HepG2 (cell line): ENCODE measurements at regions not wholly inside any gene's neighbourhood (a gene's known extent, or its start where the extent isn't known, plus 50 kb on each side); places are given as distances from the start of the nearest gene placed in this dataset.

ENCODE experiments used
- CEBPB ChIP-seq: IDR thresholded peaks from 2 replicates; pipeline ENCODE4 v1.6.1; 2011; ENCODE audit warnings: low read depth, low read length, improper control_type of control experiment, borderline replicate concordance
- CTCF ChIP-seq: sonication (generic); formaldehyde crosslinking; IDR thresholded peaks from 2 replicates; pipeline ENCODE4 v1.5.0; 2020; ENCODE audit warnings: mild to moderate bottlenecking, missing genetic modification reagents, moderate library complexity
- ELF1 ChIP-seq: sonication (generic); formaldehyde crosslinking; IDR thresholded peaks from 2 replicates; pipeline ENCODE4 v1.4.0; 2020; ENCODE audit warnings: missing genetic modification reagents
- HNF4A ChIP-seq: sonication (generic); formaldehyde crosslinking; IDR thresholded peaks from 2 replicates; pipeline ENCODE4 v1.4.0; 2020; ENCODE audit warnings: missing genetic modification reagents
- KDM3A ChIP-seq: IDR thresholded peaks from 2 replicates; pipeline ENCODE4 v1.6.1; 2018; ENCODE audit warnings: low read depth, missing compliant biosample characterization
- POLR2AphosphoS5 ChIP-seq: IDR thresholded peaks from 2 replicates; pipeline ENCODE4 v1.6.1; 2012; ENCODE audit warnings: low read depth, low read length
- RXRA ChIP-seq: sonication (generic); formaldehyde crosslinking; IDR thresholded peaks from 2 replicates; pipeline ENCODE4 v1.5.1; 2020; ENCODE audit warnings: missing genetic modification reagents
- SMAD3 ChIP-seq: sonication (generic); formaldehyde crosslinking; IDR thresholded peaks from 2 replicates; pipeline ENCODE4 v1.4.0; 2020; ENCODE audit warnings: missing genetic modification reagents
- SMC3 ChIP-seq: IDR thresholded peaks from 2 replicates; pipeline ENCODE4 v1.6.1; 2011; ENCODE audit warnings: low read length, improper control_type of control experiment
- TGIF2 ChIP-seq: IDR thresholded peaks from 2 replicates; pipeline ENCODE4 v1.6.1; 2016; ENCODE audit warnings: control low read depth, missing compliant biosample characterization
- TOPORS ChIP-seq: sonication (generic); formaldehyde crosslinking; IDR thresholded peaks from 2 replicates; pipeline ENCODE4 v1.8.0; 2023; ENCODE audit warnings: mild to moderate bottlenecking, missing genetic modification reagents
- ZBTB7B ChIP-seq: sonication (generic); formaldehyde crosslinking; IDR thresholded peaks from 2 replicates; pipeline ENCODE4 v1.4.0; 2020; ENCODE audit warnings: missing genetic modification reagents
- ZNF646 ChIP-seq: sonication (generic); formaldehyde crosslinking; IDR thresholded peaks from 2 replicates; pipeline ENCODE4 v1.9.0; 2021; ENCODE audit warnings: mild to moderate bottlenecking, missing genetic modification reagents
- TF ChIP-seq, protein P1 (sequence below): sonication (generic); formaldehyde crosslinking; IDR thresholded peaks from 2 replicates; pipeline ENCODE4 v1.5.1; 2020; ENCODE audit warnings: mild to moderate bottlenecking, missing genetic modification reagents, moderate library complexity

GRCh38 chr7:82598958-82599357 lies 155.4 kb upstream of the CACNA2D1 start:
- no peak for TF ChIP-seq SMC3
- TF ChIP-seq CTCF (CRISPR knock-in tag), result no peak
- no peak for TF ChIP-seq TOPORS
- no peak for TF ChIP-seq TGIF2
- no peak for TF ChIP-seq ELF1 (CRISPR knock-in tag)
- no peak for TF ChIP-seq CEBPB
- TF ChIP-seq ZNF646 (CRISPR knock-in tag), result no peak
- TF ChIP-seq POLR2AphosphoS5, result no peak
- no peak for TF ChIP-seq KDM3A
- TF ChIP-seq HNF4A (CRISPR knock-in tag), result no peak
- TF ChIP-seq ZBTB7B, result no peak
- TF ChIP-seq SMAD3 (CRISPR knock-in tag), result no peak
- TF ChIP-seq, protein P1, sequence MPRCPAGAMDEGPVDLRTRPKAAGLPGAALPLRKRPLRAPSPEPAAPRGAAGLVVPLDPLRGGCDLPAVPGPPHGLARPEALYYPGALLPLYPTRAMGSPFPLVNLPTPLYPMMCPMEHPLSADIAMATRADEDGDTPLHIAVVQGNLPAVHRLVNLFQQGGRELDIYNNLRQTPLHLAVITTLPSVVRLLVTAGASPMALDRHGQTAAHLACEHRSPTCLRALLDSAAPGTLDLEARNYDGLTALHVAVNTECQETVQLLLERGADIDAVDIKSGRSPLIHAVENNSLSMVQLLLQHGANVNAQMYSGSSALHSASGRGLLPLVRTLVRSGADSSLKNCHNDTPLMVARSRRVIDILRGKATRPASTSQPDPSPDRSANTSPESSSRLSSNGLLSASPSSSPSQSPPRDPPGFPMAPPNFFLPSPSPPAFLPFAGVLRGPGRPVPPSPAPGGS (CRISPR knock-in tag), result no peak
- TF ChIP-seq RXRA, result no peak
